ENCODE measurements at regions not wholly inside any gene's neighbourhood (a gene's known extent, or its start where the extent isn't known, plus 50 kb on each side); places are given as distances from the start of the nearest gene placed in this dataset.

DNA sequence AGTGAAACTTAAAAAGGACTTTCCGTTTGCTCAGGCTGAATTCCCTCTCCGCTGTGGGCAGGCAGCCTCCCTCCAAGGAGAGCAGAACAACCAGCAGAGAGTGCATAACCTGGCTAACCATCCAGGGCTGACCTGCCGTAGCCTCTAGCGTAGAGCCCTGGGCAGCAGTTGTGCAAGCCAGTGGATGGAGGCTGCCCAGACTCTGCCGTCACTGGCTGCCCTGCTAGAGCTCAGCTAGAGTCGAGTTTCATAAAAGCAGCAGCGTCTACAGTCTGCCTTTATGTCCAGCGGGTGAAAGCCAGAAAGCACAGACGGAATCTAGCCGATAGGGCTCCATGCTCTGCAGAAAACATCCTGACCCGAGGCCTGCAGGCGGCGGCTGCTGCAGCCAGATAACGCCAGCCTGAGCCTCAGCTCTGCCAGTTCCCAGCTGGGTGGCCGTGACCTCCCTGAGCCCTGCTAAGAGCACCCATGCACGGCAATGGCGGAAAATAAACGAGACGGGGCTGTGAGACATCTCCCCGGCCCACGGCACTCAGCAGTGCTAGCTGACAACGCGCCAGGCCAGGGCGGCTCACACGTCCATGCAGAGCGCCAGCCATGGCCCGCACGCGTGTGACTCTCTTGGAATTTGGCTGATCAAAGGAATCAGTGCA, 231.3 kb downstream of the ENGASE start:
- Mint-ChIP-seq H3K36me3 (ENCODE audit: insufficient read depth) (no peaks in the 10 kb centered on the region), H3K4me3 (no peak overlapping the region), H3K9me3 (no peaks in the 10 kb centered on the region), H3K4me1 (no peaks in the 10 kb centered on the region), H3K27ac (ENCODE audit: low read depth) (no peak overlapping the region), H3K27me3 (peaks cover 30% of the 10 kb centered on the region)
- DNase-seq (ENCODE audit: low spot score in 2 of 2) (no peak), ATAC-seq (replicated peaks; ENCODE audit: extremely low read depth, poor library complexity, severe bottlenecking) (no peak)

DNA sequence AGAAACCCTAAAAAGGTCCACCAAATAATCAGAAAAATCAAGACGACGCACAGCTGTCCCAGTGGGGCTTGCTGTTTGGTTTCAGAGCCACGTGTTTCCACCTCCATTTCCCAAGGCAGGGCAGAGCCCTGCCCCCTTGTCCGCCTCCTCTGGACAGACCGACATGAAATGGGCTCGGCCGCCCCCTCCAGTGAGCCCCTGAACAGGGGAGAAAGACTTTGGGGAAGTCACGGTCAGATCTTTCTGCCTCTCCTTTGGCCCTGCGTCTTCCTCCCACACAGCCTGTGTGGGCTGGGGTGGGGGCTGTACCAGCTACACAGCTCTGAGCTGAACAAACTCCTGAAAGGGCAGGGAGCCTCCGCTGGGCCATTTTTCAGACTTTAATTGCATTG, 230.7 kb downstream of the ENGASE start:
- DNase-seq (ENCODE audit: low spot score in 2 of 2) (no peak), ATAC-seq (replicated peaks; ENCODE audit: extremely low read depth, poor library complexity, severe bottlenecking) (no peak)
- no peaks in the 10 kb centered on the region for H3K36me3 Mint-ChIP-seq (ENCODE audit: insufficient read depth)
- no peak overlapping the region for H3K27ac Mint-ChIP-seq (ENCODE audit: low read depth)
- no peaks in the 10 kb centered on the region for H3K4me1 Mint-ChIP-seq
- no peak overlapping the region for H3K4me3 Mint-ChIP-seq
- peaks cover 30% of the 10 kb centered on the region for H3K27me3 Mint-ChIP-seq
- no peaks in the 10 kb centered on the region for H3K9me3 Mint-ChIP-seq

DNA sequence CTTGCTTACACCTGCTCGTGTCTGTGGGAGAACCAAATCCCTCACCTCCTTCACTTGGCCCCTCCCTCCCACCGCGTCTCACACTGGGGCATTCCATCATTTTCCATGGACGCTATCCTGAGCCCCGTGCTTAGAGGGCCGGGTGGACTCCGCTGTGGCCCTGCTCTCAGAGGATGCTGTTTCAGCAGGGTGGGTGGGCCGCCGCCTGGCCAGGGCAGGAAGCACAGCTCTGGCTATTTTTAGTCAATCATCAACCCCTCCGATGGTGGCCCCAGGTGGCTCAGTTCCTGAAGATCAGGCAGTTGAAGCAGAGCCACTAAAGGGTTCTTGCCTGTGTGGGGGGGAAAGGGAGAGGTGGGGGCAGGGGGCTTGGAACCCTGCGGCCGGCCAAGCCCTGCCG, 230.3 kb downstream of the ENGASE start:
- no peak overlapping the region for H3K4me3 Mint-ChIP-seq
- DNase-seq (ENCODE audit: low spot score in 2 of 2) (no peak), ATAC-seq (replicated peaks; ENCODE audit: extremely low read depth, poor library complexity, severe bottlenecking) (no peak)
- no peaks in the 10 kb centered on the region for H3K9me3 Mint-ChIP-seq
- H3K36me3 Mint-ChIP-seq (ENCODE audit: insufficient read depth) = no peaks in the 10 kb centered on the region
- H3K4me1 Mint-ChIP-seq = no peaks in the 10 kb centered on the region
- peaks cover 30% of the 10 kb centered on the region for H3K27me3 Mint-ChIP-seq
- no peak overlapping the region for H3K27ac Mint-ChIP-seq (ENCODE audit: low read depth)

DNA sequence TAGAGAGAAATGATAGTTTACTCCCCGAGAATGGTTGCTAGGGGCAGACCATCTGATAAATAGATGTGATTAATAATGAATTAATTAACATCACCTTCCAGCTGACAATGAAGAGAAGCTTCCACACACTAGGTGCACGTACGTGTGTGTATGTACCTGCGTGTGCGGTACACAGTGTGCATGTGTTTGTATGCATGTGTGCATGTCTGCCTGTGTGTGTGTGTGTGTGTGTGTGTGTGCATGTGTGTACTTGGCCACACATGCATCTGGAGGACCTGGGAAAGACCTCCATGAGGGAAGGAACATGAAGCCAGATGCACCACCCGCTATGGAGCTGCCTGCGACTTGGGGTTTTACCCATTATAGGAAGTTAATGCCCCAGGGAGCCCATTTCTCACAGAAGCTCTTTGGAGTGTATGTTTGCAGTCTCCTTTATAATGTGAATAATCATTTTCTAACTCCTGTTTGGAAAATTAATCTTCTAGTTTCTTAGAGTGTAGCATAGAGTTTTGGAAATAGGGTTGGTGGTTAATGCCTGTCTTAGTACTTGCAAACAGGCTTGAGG, 229.1 kb downstream of the ENGASE start:
- no peaks in the 10 kb centered on the region for H3K4me1 Mint-ChIP-seq

DNA sequence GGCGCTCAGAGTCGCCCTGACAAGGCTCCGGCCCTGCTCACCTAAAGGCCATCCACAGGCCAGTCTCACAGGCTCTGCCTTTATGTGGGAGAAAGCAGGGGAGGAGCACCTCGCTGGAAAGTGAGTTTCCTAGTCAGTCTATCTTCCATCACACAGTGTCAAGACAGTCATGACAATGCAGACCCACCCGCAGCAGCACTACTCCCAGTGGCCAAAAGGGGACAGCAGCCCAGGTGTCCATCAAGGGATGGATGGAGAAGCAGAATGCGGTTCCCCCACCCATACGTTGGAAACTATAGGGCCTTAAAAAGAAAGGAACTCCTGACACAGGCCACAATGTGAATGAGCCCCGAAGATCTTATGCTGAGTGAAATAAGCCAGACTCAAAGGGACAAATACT, 226.8 kb downstream of the ENGASE start:
- H3K9me3 Mint-ChIP-seq = no peaks in the 10 kb centered on the region
- ATAC-seq (replicated peaks; ENCODE audit: extremely low read depth, poor library complexity, severe bottlenecking) (no peak), DNase-seq (ENCODE audit: low spot score in 2 of 2) (no peak)
- no peak overlapping the region for H3K27ac Mint-ChIP-seq (ENCODE audit: low read depth)
- no peak overlapping the region for H3K4me3 Mint-ChIP-seq
- H3K4me1 Mint-ChIP-seq = no peaks in the 10 kb centered on the region
- no peaks in the 10 kb centered on the region for H3K36me3 Mint-ChIP-seq (ENCODE audit: insufficient read depth)
- peaks cover 43% of the 10 kb centered on the region for H3K27me3 Mint-ChIP-seq

More for the DNA sequence above, 229.1 kb downstream of the ENGASE start:
- Mint-ChIP-seq H3K27ac (ENCODE audit: low read depth) (no peak overlapping the region), H3K9me3 (no peaks in the 10 kb centered on the region), H3K36me3 (ENCODE audit: insufficient read depth) (no peaks in the 10 kb centered on the region), H3K4me3 (no peak overlapping the region), H3K27me3 (peaks cover 32% of the 10 kb centered on the region)
- DNase-seq (ENCODE audit: low spot score in 2 of 2) (no peak), ATAC-seq (replicated peaks; ENCODE audit: extremely low read depth, poor library complexity, severe bottlenecking) (no peak)

DNA sequence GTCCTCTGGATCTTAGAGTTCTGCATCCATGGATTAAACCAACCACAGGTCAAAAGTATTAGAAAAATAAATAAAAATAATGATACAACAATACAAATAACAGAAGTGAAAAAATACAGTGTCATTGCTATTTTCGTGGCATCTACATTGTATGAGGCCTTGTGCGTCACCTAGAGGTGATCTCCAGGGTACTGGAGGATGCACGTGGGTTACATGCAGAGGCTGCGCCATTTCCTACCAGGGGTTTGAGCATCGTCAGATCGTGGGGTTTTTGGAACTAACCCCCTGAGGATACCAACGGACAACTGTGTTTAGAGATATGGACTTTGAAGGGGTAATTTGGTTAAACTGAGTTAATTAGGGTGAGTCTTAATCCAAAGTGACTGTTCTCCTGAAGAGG, 224.7 kb downstream of the ENGASE start:
- H3K4me3 Mint-ChIP-seq = no peak overlapping the region

DNA sequence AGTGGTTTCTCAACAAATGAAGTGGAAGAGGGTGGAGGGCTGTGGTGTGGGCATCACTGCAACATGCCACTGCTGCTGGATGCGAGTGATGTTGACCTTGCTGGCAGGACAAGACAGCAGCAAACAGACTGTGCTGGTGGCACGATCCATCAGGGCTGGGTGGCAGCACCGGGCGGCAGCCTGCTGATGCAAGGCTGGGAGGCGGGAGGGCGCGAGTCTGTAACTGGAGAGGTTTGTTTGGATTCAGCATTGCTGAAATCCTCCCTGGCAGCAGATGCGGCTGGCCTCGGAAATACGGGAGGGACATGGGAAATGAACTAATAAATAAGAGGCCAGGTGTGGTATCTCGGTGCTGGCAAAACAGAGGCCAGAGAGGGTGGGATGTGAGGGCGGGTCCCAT, 224.2 kb downstream of the ENGASE start:
- DNase-seq (ENCODE audit: low spot score in 2 of 2) (no peak), ATAC-seq (replicated peaks; ENCODE audit: extremely low read depth, poor library complexity, severe bottlenecking) (no peak)
- H3K27ac Mint-ChIP-seq (ENCODE audit: low read depth) = no peak overlapping the region
- peaks cover 48% of the 10 kb centered on the region for H3K27me3 Mint-ChIP-seq
- H3K4me3 Mint-ChIP-seq = no peak overlapping the region
- H3K36me3 Mint-ChIP-seq (ENCODE audit: insufficient read depth) = peaks cover 2% of the 10 kb centered on the region
- H3K9me3 Mint-ChIP-seq = no peaks in the 10 kb centered on the region
- no peaks in the 10 kb centered on the region for H3K4me1 Mint-ChIP-seq

More for the DNA sequence above, 224.7 kb downstream of the ENGASE start:
- Mint-ChIP-seq H3K9me3 (no peaks in the 10 kb centered on the region), H3K36me3 (ENCODE audit: insufficient read depth) (peaks cover 2% of the 10 kb centered on the region), H3K27me3 (peaks cover 44% of the 10 kb centered on the region), H3K27ac (ENCODE audit: low read depth) (no peak overlapping the region), H3K4me1 (no peaks in the 10 kb centered on the region)
- ATAC-seq (replicated peaks; ENCODE audit: extremely low read depth, poor library complexity, severe bottlenecking) (no peak), DNase-seq (ENCODE audit: low spot score in 2 of 2) (no peak)

DNA sequence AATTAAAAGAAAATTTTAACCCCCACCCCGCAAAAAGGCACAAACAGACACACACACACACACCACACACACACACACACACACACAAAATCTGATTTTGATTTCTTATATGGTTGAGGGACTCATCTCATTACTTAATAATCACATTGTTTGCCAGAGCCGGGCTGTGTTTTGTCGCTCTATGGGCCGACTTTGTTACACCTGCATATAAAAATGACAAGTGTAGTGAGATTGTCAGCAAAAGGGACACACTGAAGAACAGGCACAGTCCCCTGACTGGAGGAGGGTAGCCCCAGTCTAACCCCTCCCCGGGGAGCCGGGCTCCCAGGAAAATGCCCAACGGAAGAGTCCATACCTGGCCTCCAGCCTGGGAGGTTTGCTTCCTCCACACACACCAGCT, 221.6 kb downstream of the ENGASE start:
- no peaks in the 10 kb centered on the region for H3K9me3 Mint-ChIP-seq
- no peak overlapping the region for H3K27ac Mint-ChIP-seq (ENCODE audit: low read depth)
- no peak for DNase-seq (ENCODE audit: low spot score in 2 of 2)
- ATAC-seq (replicated peaks; ENCODE audit: extremely low read depth, poor library complexity, severe bottlenecking) = no peak
- H3K36me3 Mint-ChIP-seq (ENCODE audit: insufficient read depth) = peaks cover 2% of the 10 kb centered on the region
- H3K27me3 Mint-ChIP-seq = peaks cover 67% of the 10 kb centered on the region
- H3K4me1 Mint-ChIP-seq = no peaks in the 10 kb centered on the region
- no peak overlapping the region for H3K4me3 Mint-ChIP-seq

DNA sequence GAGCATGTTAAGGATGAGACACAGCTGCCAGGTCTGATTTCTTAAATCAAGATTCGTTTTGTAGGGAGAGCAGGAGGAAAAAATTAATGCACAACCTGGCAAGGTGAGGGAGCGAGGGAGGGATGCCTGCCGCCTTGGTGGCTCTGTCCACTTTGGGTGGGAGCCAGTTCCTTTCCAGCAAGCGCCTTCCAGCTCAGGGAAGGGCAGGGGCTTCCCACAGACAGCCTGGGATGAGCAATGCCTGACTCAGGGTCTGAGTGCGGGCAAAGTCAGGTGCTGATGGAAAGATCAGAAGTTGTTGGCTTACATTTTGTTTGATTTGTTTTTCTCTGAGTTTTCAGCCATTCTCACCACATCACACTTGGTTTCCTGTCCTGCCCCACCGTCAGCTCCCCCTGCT, 220.7 kb downstream of the ENGASE start:
- no peak for ATAC-seq (replicated peaks; ENCODE audit: extremely low read depth, poor library complexity, severe bottlenecking)
- no peaks in the 10 kb centered on the region for H3K9me3 Mint-ChIP-seq

DNA sequence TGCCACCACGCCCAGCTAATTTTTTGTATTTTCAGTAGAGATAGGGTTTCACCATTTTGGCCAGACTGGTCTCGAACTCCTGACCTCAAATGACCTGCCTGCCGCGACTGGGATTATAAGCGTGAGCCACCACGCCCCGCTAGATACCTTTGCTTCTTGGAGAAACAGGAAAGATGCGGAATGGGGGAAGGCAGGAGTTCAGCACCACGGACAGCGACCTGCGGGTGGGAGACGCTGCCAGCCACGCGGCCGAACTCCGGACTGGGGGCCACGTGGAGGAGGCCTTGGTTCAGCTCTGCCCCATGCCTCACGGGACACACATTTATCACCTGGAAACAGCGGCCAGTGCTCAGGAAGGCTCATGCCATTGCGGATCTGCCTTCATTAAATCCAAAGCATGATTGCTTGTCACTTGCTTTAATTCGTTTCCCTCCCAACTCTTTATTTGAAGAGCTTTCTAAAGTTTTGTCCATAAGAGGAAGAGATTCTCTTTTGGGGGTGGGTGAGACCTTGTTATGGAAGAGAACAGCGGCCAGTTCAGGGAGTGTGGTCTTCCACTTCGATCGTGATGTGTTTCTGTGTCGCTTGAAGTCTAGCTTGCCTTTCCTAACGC, 219.9 kb downstream of the ENGASE start:
- no peaks in the 10 kb centered on the region for H3K9me3 Mint-ChIP-seq
- no peak overlapping the region for H3K27ac Mint-ChIP-seq (ENCODE audit: low read depth)
- DNase-seq (ENCODE audit: low spot score in 2 of 2) (no peak), ATAC-seq (replicated peaks; ENCODE audit: extremely low read depth, poor library complexity, severe bottlenecking) (no peak)
- H3K27me3 Mint-ChIP-seq = peaks cover 69% of the 10 kb centered on the region
- H3K4me1 Mint-ChIP-seq = no peaks in the 10 kb centered on the region
- H3K36me3 Mint-ChIP-seq (ENCODE audit: insufficient read depth) = peaks cover 2% of the 10 kb centered on the region
- H3K4me3 Mint-ChIP-seq = no peak overlapping the region

More for the DNA sequence above, 220.7 kb downstream of the ENGASE start:
- peaks cover 69% of the 10 kb centered on the region for H3K27me3 Mint-ChIP-seq
- H3K36me3 Mint-ChIP-seq (ENCODE audit: insufficient read depth) = peaks cover 2% of the 10 kb centered on the region
- no peak overlapping the region for H3K4me3 Mint-ChIP-seq
- no peak for DNase-seq (ENCODE audit: low spot score in 2 of 2)
- H3K4me1 Mint-ChIP-seq = no peaks in the 10 kb centered on the region
- H3K27ac Mint-ChIP-seq (ENCODE audit: low read depth) = no peak overlapping the region

DNA sequence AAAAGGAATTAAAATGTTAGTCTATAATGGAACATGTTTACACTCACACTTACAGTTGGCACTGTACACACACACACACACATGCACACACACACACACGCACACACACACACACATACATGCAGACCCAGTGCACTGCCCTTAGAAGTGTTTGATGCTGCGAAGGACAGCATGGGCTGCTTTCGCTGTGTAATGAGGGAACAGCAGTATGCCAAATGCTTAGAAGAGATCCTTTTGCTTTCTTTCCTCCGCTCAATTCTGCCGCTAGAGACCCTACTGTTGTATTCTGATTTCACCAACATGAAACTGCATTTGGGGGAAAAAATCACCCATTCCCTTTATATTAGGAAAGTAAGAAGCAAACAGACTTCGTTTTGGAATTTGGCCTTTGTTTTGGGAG, 217.9 kb downstream of the ENGASE start:
- Mint-ChIP-seq H3K27me3 (peaks cover 70% of the 10 kb centered on the region), H3K4me3 (no peak overlapping the region), H3K36me3 (ENCODE audit: insufficient read depth) (peaks cover 2% of the 10 kb centered on the region)

DNA sequence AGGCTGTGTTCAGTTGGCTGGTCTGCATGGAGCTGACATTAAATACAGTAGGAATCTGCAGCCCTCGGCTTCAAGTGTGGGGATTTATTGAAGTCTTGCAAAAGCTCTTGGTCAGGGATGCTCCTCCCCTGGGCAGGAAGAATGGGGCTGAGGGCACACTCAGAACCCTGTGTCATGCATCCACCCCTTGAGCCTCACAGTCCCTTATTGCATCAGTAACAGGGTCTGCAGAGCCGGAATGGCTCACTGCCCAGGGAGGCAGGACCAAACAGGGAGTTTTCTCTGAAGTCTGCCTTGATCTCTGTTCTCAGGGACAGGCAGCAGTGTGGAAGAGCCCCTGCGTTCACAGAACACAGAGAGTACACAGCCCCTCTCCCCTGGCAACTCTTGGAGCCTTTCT, 216.8 kb downstream of the ENGASE start:
- DNase-seq (ENCODE audit: low spot score in 2 of 2) (no peak), ATAC-seq (replicated peaks; ENCODE audit: extremely low read depth, poor library complexity, severe bottlenecking) (no peak)
- Mint-ChIP-seq H3K9me3 (no peaks in the 10 kb centered on the region), H3K4me3 (no peak overlapping the region), H3K4me1 (no peaks in the 10 kb centered on the region), H3K36me3 (ENCODE audit: insufficient read depth) (peaks cover 2% of the 10 kb centered on the region), H3K27me3 (peaks cover 70% of the 10 kb centered on the region), H3K27ac (ENCODE audit: low read depth) (no peak overlapping the region)

More for the DNA sequence above, 217.9 kb downstream of the ENGASE start:
- no peak for DNase-seq (ENCODE audit: low spot score in 2 of 2)
- Mint-ChIP-seq H3K27ac (ENCODE audit: low read depth) (no peak overlapping the region), H3K4me1 (no peaks in the 10 kb centered on the region), H3K9me3 (no peaks in the 10 kb centered on the region)
- ATAC-seq (replicated peaks; ENCODE audit: extremely low read depth, poor library complexity, severe bottlenecking) = no peak

DNA sequence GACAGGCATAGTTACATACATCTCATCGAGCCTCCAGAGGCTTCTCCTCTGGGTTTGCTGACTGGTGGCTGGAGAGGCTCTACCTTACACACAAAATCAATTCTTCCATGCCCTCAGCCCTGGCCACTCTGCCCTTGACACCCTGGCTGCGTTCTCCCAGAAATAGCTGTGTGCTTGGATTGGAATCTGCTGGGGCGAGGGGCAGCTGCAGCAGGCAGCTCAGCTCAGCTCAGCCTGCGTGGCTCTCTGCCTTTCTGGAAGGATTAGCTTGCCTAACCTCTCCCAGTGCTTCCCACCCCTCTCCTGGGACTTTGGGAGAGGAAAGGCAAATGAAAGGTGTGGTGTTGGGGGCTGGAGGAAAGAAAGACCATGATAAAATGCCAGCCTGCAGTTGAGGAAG, 216.1 kb downstream of the ENGASE start:
- no peak for ATAC-seq (replicated peaks; ENCODE audit: extremely low read depth, poor library complexity, severe bottlenecking)
- H3K4me1 Mint-ChIP-seq = no peaks in the 10 kb centered on the region
- H3K27ac Mint-ChIP-seq (ENCODE audit: low read depth) = no peak overlapping the region
- peaks cover 73% of the 10 kb centered on the region for H3K27me3 Mint-ChIP-seq
- H3K9me3 Mint-ChIP-seq = no peaks in the 10 kb centered on the region
- H3K36me3 Mint-ChIP-seq (ENCODE audit: insufficient read depth) = peaks cover 2% of the 10 kb centered on the region
- no peak for DNase-seq (ENCODE audit: low spot score in 2 of 2)
- no peak overlapping the region for H3K4me3 Mint-ChIP-seq
